Calu3 (cell line): ENCODE measurements at regions not wholly inside any gene's neighbourhood (a gene's known extent, or its start where the extent isn't known, plus 50 kb on each side); places are given as distances from the start of the nearest gene placed in this dataset.

Source experiments
- BruUV-seq: library from RNA; stranded (reverse); fragments of 400-500 nt; replicated peaks from 2 replicates; lab custom pipeline; 2021; lab: Mats Ljungman, UMichigan
- CTCF ChIA-PET: fragments of 300-600 bp; sonication (Branson Sonifier 250); formaldehyde crosslinking; loops from one replicate; lab custom pipeline; 2022; ENCODE audit warnings: antibody characterized with exemption; lab: Charles Lee
- DNase-seq: peaks from one replicate; pipeline ENCODE4 v3.0.0; 2022
- H3K27ac Mint-ChIP-seq: one replicate; pipeline ENCODE4 v1.8.0; 2022; ENCODE audit warnings: mixed read lengths; ENCODE audit not compliant: unreplicated experiment
- H3K27me3 Mint-ChIP-seq: one replicate; pipeline ENCODE4 v1.8.0; 2022; ENCODE audit warnings: mixed read lengths; ENCODE audit not compliant: unreplicated experiment
- H3K36me3 Mint-ChIP-seq: one replicate; pipeline ENCODE4 v1.8.0; 2022; ENCODE audit warnings: mild to moderate bottlenecking, moderate library complexity, mixed read lengths; ENCODE audit not compliant: insufficient read depth, unreplicated experiment
- H3K4me1 Mint-ChIP-seq: one replicate; pipeline ENCODE4 v1.8.0; 2022; ENCODE audit warnings: mild to moderate bottlenecking, low read depth, mixed read lengths; ENCODE audit not compliant: unreplicated experiment
- H3K4me3 Mint-ChIP-seq: one replicate; pipeline ENCODE4 v1.8.0; 2022; ENCODE audit warnings: mild to moderate bottlenecking, low read depth, moderate library complexity, mixed read lengths; ENCODE audit not compliant: unreplicated experiment
- H3K9me3 Mint-ChIP-seq: one replicate; pipeline ENCODE4 v1.8.0; 2022; ENCODE audit warnings: low read depth, mixed read lengths; ENCODE audit not compliant: unreplicated experiment
- CTCF ChIP-seq: fragments of 200-600 bp; IDR thresholded peaks from one replicate; pipeline ENCODE4 v1.8.0; 2022; ENCODE audit warnings: antibody characterized with exemption; ENCODE audit not compliant: unreplicated experiment
- intact Hi-C: fragments of 100-400 bp; cut with micrococcal nuclease; formaldehyde crosslinking; loops from one replicate; pipeline ENCODE4 v1.10.0; 2022; ENCODE audit not compliant: unreplicated experiment

- Mint-ChIP-seq H3K27me3 (no peaks in the 10 kb centered on the region), H3K36me3 (no peaks in the 10 kb centered on the region), H3K4me1 (no peaks in the 10 kb centered on the region), H3K9me3 (peaks cover 6% of the 10 kb centered on the region), H3K4me3 (no peak overlapping the region), H3K27ac (no peak overlapping the region)
- TF ChIP-seq CTCF, result no peak
- no peak for DNase-seq
- intact Hi-C loops, result no loop called here
- no TSS peak for BruUV-seq
- CTCF ChIA-PET, result interaction anchor here (0.6 to 0.8 kb wide), 2 partner anchors 46 to 114 kb away, joined by 3 to 4 read pairs; no protein-coding TSS in a partner anchor
These were observed 110.0 kb upstream of the DLG1 start for GRCh38 chr3:197408177-197408957.

GRCh38 chr3:197407526-197407925, 109.1 kb upstream of the DLG1 start:
- no TSS peak for BruUV-seq
- H3K36me3 Mint-ChIP-seq, result no peaks in the 10 kb centered on the region
- no peak overlapping the region for H3K4me3 Mint-ChIP-seq
- no peak for TF ChIP-seq CTCF
- H3K4me1 Mint-ChIP-seq, result no peaks in the 10 kb centered on the region
- intact Hi-C loops, result no loop called here
- no peak overlapping the region for H3K27ac Mint-ChIP-seq
- peaks cover 6% of the 10 kb centered on the region for H3K9me3 Mint-ChIP-seq
- no peaks in the 10 kb centered on the region for H3K27me3 Mint-ChIP-seq
- no peak for DNase-seq
- CTCF ChIA-PET, result interaction anchor here (0.6 kb wide), 1 partner anchor 113 kb away, joined by 3 read pairs; no protein-coding TSS in a partner anchor

- no peaks in the 10 kb centered on the region for H3K36me3 Mint-ChIP-seq
- H3K27ac Mint-ChIP-seq, result no peak overlapping the region
- DNase-seq, result no peak
- intact Hi-C loops, result no loop called here
- peaks cover 6% of the 10 kb centered on the region for H3K9me3 Mint-ChIP-seq
- BruUV-seq, result no TSS peak
- CTCF ChIA-PET, result no interaction called here
- H3K4me3 Mint-ChIP-seq, result no peak overlapping the region
- no peak for TF ChIP-seq CTCF
- no peaks in the 10 kb centered on the region for H3K27me3 Mint-ChIP-seq
- H3K4me1 Mint-ChIP-seq, result no peaks in the 10 kb centered on the region
These were observed 108.6 kb upstream of the DLG1 start for GRCh38 chr3:197407053-197407452.

- BruUV-seq, result no TSS peak
These were observed 107.9 kb upstream of the DLG1 start for GRCh38 chr3:197406266-197406665.

More at GRCh38 chr3:197406266-197406665, 107.9 kb upstream of the DLG1 start:
- no peak for TF ChIP-seq CTCF
- DNase-seq, result no peak
- no peak overlapping the region for H3K27ac Mint-ChIP-seq
- H3K4me3 Mint-ChIP-seq, result no peak overlapping the region
- intact Hi-C loops, result no loop called here
- H3K4me1 Mint-ChIP-seq, result no peaks in the 10 kb centered on the region
- H3K36me3 Mint-ChIP-seq, result no peaks in the 10 kb centered on the region
- peaks cover 6% of the 10 kb centered on the region for H3K9me3 Mint-ChIP-seq
- CTCF ChIA-PET, result no interaction called here
- no peaks in the 10 kb centered on the region for H3K27me3 Mint-ChIP-seq
